ENCODE measurements at regions not wholly inside any gene's neighbourhood (a gene's known extent, or its start where the extent isn't known, plus 50 kb on each side); places are given as distances from the start of the nearest gene placed in this dataset.

DNA sequence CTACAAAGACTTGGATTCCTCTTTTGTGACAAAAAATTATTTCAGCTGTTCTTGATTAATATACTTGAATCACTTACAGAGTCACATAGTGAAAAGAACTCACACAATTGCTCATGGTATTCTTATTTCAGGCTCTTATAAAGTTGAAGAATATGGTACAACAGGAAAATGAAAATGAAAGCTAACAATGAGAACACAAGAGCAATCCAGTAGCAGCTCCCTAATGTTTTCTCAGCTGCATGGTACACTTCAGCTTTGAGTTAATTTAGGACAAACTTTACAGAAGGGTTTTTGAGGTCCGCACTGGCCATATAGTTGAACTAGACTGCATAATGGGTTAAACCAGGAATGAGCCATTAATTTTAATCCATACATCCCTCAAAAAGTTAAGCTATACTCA lies 1261.8 kb downstream of the SLITRK5 start:
- in situ Hi-C loops (cut with MboI; ENCODE audit: low pct_ligation_motif_present in 1 of 4, low pct_unique_long_range_greater_than_20kb in 1 of 4, low sequenced_read_pairs in 3 of 4): no loop called here
- H3K9me3 ChIP-seq: no peaks in the 10 kb centered on the region
- TF ChIP-seq, protein P1, sequence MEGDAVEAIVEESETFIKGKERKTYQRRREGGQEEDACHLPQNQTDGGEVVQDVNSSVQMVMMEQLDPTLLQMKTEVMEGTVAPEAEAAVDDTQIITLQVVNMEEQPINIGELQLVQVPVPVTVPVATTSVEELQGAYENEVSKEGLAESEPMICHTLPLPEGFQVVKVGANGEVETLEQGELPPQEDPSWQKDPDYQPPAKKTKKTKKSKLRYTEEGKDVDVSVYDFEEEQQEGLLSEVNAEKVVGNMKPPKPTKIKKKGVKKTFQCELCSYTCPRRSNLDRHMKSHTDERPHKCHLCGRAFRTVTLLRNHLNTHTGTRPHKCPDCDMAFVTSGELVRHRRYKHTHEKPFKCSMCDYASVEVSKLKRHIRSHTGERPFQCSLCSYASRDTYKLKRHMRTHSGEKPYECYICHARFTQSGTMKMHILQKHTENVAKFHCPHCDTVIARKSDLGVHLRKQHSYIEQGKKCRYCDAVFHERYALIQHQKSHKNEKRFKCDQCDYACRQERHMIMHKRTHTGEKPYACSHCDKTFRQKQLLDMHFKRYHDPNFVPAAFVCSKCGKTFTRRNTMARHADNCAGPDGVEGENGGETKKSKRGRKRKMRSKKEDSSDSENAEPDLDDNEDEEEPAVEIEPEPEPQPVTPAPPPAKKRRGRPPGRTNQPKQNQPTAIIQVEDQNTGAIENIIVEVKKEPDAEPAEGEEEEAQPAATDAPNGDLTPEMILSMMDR (IDR thresholded peaks at IDR 0.05): no peak
- TF ChIP-seq EP300 (IDR thresholded peaks at IDR 0.05; ENCODE audit: low read depth) (no peak), POLR2AphosphoS5 (IDR thresholded peaks at IDR 0.05) (no peak), POLR2A (IDR thresholded peaks at IDR 0.05) (no peak)

DNA sequence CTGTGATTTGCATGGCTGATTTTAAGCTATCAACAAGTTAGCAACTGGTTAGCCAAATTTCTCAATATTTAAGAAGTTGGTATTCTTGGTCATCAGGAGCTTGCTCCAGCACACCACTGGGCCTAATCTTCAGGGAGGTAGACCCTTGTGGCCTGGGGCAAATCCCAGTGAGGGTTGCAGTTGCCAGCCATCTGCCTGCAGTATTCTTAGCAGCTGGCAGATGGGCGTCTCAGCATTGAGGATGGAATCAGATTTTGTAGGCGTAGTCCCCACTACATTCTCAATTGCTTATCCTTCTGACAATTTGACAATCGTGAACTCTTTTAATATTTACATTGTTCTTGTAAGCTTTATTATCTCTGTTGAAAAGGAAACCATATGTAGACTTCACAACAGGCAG lies 1266.2 kb downstream of the SLITRK5 start:
- Histone ChIP-seq H3K27me3 (no peaks in the 10 kb centered on the region), H3K36me3 (no peaks in the 10 kb centered on the region), H3K4me3 (no peak overlapping the region), H3K27ac (no peak overlapping the region), H3K4me1 (no peaks in the 10 kb centered on the region), H3K9me3 (no peaks in the 10 kb centered on the region)
- TF ChIP-seq POLR2A (IDR thresholded peaks at IDR 0.05) (no peak), POLR2AphosphoS5 (IDR thresholded peaks at IDR 0.05) (no peak), EP300 (IDR thresholded peaks at IDR 0.05; ENCODE audit: low read depth) (no peak)
- TF ChIP-seq, protein P1 (IDR thresholded peaks at IDR 0.05): no peak
- in situ Hi-C loops (cut with MboI; ENCODE audit: low pct_ligation_motif_present in 1 of 4, low pct_unique_long_range_greater_than_20kb in 1 of 4, low sequenced_read_pairs in 3 of 4) (no loop called here), intact Hi-C loops (cut with DNase I; ENCODE audit: low total_unique reads) (no loop called here)
- WGBS, 2 donors (ENCODE audit: low coverage in 1 of 2): 70 to 80% methylated on average over 3 of the region's 3 CpGs
- no peak for DNase-seq

More for the DNA sequence above, 1261.8 kb downstream of the SLITRK5 start:
- Histone ChIP-seq H3K4me1 (no peaks in the 10 kb centered on the region), H3K27ac (no peak overlapping the region), H3K36me3 (no peaks in the 10 kb centered on the region), H3K4me3 (no peak overlapping the region), H3K27me3 (no peaks in the 10 kb centered on the region)
- 50 to 78% methylated on average over 1 of the region's 1 CpG for WGBS, 2 donors (ENCODE audit: low coverage in 1 of 2)
- DNase-seq: no peak
- intact Hi-C loops (cut with DNase I; ENCODE audit: low total_unique reads): no loop called here

DNA sequence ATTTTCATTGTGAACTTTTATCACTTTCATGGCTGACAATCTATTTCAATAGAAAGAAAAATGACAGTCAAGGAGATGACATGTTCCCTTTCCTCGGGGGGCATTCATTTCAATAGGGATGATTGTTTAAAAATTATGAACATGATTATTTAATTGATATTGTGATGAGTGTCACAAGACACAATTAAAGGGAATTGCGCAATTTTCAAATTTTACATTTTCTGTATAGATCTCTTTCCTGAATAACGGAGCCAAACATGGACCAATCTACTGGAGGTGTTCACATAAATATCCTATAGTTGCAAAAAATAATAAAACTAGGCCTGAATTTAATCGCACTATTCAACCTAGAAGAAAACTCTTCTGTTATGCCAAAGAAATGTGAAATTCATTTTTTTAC lies 1274.6 kb downstream of the SLITRK5 start:
- H3K27me3 ChIP-seq: no peaks in the 10 kb centered on the region
- in situ Hi-C loops (cut with MboI; ENCODE audit: low pct_ligation_motif_present in 1 of 4, low pct_unique_long_range_greater_than_20kb in 1 of 4, low sequenced_read_pairs in 3 of 4) (no loop called here), intact Hi-C loops (cut with DNase I; ENCODE audit: low total_unique reads) (no loop called here)
- no peak for TF ChIP-seq POLR2AphosphoS5 (IDR thresholded peaks at IDR 0.05)
- TF ChIP-seq, protein P1 (IDR thresholded peaks at IDR 0.05): no peak
- no peak for TF ChIP-seq POLR2A (IDR thresholded peaks at IDR 0.05)
- no peak for TF ChIP-seq EP300 (IDR thresholded peaks at IDR 0.05; ENCODE audit: low read depth)
- no peak overlapping the region for H3K4me3 ChIP-seq
- no peaks in the 10 kb centered on the region for H3K36me3 ChIP-seq
- no peak for DNase-seq
- H3K27ac ChIP-seq: no peak overlapping the region
- no peaks in the 10 kb centered on the region for H3K4me1 ChIP-seq
- WGBS, 2 donors (ENCODE audit: low coverage in 1 of 2): 91 to 98% methylated on average over 4 of the region's 4 CpGs
- no peaks in the 10 kb centered on the region for H3K9me3 ChIP-seq

- no peak for DNase-seq
- Histone ChIP-seq H3K27me3 (no peaks in the 10 kb centered on the region), H3K4me3 (no peak overlapping the region), H3K9me3 (no peaks in the 10 kb centered on the region), H3K4me1 (no peaks in the 10 kb centered on the region), H3K27ac (no peak overlapping the region), H3K36me3 (no peaks in the 10 kb centered on the region)
- TF ChIP-seq POLR2A (IDR thresholded peaks at IDR 0.05): no peak
- TF ChIP-seq EP300 (IDR thresholded peaks at IDR 0.05; ENCODE audit: low read depth): no peak
- TF ChIP-seq, protein P1 (IDR thresholded peaks at IDR 0.05): no peak
- TF ChIP-seq POLR2AphosphoS5 (IDR thresholded peaks at IDR 0.05): no peak
- intact Hi-C loops (cut with DNase I; ENCODE audit: low total_unique reads) (no loop called here), in situ Hi-C loops (cut with MboI; ENCODE audit: low pct_ligation_motif_present in 1 of 4, low pct_unique_long_range_greater_than_20kb in 1 of 4, low sequenced_read_pairs in 3 of 4) (no loop called here)
- WGBS, 2 donors (ENCODE audit: low coverage in 1 of 2): 62 to 74% methylated on average over 3 of the region's 3 CpGs
Observed at GRCh38 chr13:88948501-88948900, 1277.3 kb downstream of the SLITRK5 start.
